ENCODE measurements at regions not wholly inside any gene's neighbourhood (a gene's known extent, or its start where the extent isn't known, plus 50 kb on each side); places are given as distances from the start of the nearest gene placed in this dataset.
A peak's percentile ranks its signal among the peaks of the same experiment; 100 is the strongest.

GRCh38 chr6:44053760-44054556, 73.3 kb downstream of the MRPL14 start:
- Histone ChIP-seq H3K4me3 (replicated peaks; ENCODE audit: insufficient read depth, low read length) (no peak overlapping the region), H3K27me3 (ENCODE audit: insufficient read depth, poor library complexity, severe bottlenecking) (no peaks in the 10 kb centered on the region), H3K27ac (replicated peaks) (no peak overlapping the region)
- TF ChIP-seq, protein P1, sequence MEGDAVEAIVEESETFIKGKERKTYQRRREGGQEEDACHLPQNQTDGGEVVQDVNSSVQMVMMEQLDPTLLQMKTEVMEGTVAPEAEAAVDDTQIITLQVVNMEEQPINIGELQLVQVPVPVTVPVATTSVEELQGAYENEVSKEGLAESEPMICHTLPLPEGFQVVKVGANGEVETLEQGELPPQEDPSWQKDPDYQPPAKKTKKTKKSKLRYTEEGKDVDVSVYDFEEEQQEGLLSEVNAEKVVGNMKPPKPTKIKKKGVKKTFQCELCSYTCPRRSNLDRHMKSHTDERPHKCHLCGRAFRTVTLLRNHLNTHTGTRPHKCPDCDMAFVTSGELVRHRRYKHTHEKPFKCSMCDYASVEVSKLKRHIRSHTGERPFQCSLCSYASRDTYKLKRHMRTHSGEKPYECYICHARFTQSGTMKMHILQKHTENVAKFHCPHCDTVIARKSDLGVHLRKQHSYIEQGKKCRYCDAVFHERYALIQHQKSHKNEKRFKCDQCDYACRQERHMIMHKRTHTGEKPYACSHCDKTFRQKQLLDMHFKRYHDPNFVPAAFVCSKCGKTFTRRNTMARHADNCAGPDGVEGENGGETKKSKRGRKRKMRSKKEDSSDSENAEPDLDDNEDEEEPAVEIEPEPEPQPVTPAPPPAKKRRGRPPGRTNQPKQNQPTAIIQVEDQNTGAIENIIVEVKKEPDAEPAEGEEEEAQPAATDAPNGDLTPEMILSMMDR (IDR thresholded peaks at IDR 0.05; ENCODE audit: insufficient read depth, low read length) = no peak
- TF ChIP-seq SPI1 (IDR thresholded peaks at IDR 0.05; ENCODE audit: borderline replicate concordance, low read depth) (no peak), GABPA (IDR thresholded peaks at IDR 0.05; ENCODE audit: low read depth) (no peak), POLR2AphosphoS5 (IDR thresholded peaks at IDR 0.05; ENCODE audit: low read depth) (no peak)
- TF ChIP-seq, protein P2, sequence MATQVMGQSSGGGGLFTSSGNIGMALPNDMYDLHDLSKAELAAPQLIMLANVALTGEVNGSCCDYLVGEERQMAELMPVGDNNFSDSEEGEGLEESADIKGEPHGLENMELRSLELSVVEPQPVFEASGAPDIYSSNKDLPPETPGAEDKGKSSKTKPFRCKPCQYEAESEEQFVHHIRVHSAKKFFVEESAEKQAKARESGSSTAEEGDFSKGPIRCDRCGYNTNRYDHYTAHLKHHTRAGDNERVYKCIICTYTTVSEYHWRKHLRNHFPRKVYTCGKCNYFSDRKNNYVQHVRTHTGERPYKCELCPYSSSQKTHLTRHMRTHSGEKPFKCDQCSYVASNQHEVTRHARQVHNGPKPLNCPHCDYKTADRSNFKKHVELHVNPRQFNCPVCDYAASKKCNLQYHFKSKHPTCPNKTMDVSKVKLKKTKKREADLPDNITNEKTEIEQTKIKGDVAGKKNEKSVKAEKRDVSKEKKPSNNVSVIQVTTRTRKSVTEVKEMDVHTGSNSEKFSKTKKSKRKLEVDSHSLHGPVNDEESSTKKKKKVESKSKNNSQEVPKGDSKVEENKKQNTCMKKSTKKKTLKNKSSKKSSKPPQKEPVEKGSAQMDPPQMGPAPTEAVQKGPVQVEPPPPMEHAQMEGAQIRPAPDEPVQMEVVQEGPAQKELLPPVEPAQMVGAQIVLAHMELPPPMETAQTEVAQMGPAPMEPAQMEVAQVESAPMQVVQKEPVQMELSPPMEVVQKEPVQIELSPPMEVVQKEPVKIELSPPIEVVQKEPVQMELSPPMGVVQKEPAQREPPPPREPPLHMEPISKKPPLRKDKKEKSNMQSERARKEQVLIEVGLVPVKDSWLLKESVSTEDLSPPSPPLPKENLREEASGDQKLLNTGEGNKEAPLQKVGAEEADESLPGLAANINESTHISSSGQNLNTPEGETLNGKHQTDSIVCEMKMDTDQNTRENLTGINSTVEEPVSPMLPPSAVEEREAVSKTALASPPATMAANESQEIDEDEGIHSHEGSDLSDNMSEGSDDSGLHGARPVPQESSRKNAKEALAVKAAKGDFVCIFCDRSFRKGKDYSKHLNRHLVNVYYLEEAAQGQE (IDR thresholded peaks at IDR 0.05; ENCODE audit: insufficient replicate concordance, low read depth) = no peak
- no peak for DNase-seq (ENCODE audit: low read depth in 1 of 2, low spot score in 1 of 2)

- no peak for DNase-seq (ENCODE audit: low read depth in 1 of 2, low spot score in 1 of 2)
- Histone ChIP-seq H3K27me3 (ENCODE audit: insufficient read depth, poor library complexity, severe bottlenecking) (no peaks in the 10 kb centered on the region), H3K4me3 (replicated peaks; ENCODE audit: insufficient read depth, low read length) (no peak overlapping the region), H3K27ac (replicated peaks) (peak overlapping the region; percentile 31; the same call in 1 of the 2 replicates)
- TF ChIP-seq POLR2AphosphoS5 (IDR thresholded peaks at IDR 0.05; ENCODE audit: low read depth) (no peak), GABPA (IDR thresholded peaks at IDR 0.05; ENCODE audit: low read depth) (no peak), SPI1 (IDR thresholded peaks at IDR 0.05; ENCODE audit: borderline replicate concordance, low read depth) (no peak)
- TF ChIP-seq, protein P1 (IDR thresholded peaks at IDR 0.05; ENCODE audit: insufficient read depth, low read length) = no peak
- TF ChIP-seq, protein P2 (IDR thresholded peaks at IDR 0.05; ENCODE audit: insufficient replicate concordance, low read depth) = no peak
These were observed 74.0 kb downstream of the MRPL14 start for GRCh38 chr6:44053106-44053756.

DNA sequence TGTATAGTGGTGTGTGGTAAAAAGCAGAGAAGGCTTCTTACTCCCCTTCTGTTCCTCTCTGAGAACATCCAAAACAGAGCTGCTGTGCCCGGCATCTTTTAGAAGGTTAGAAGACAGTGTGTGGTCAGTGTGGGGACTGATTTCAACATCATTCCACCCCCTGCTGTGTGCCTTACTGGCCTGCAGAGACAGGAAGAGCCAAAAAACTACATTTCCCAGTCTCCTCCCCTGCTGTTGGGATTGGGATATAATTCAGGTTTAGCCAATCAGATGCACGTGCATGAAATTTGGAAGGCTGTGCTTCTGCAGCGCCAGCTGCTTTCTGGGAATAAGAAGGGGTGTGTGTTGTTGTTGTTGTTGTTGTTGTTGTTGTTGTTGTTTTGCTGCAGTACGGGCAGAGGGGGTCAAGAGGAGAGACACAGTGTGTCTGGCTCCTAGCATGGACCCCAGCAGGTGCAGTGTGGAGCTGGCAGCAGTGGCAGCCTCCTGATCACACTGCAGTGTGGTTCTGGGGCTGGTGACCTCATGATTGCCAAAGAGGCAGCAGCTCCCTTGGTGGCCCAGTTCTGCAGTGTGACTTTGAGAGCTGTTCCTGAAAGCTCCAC, 74.7 kb downstream of the MRPL14 start:
- Histone ChIP-seq H3K27ac (replicated peaks) (peak overlapping the region; percentile 44), H3K27me3 (ENCODE audit: insufficient read depth, poor library complexity, severe bottlenecking) (no peaks in the 10 kb centered on the region), H3K4me3 (replicated peaks; ENCODE audit: insufficient read depth, low read length) (no peak overlapping the region)
- no peak for TF ChIP-seq GABPA (IDR thresholded peaks at IDR 0.05; ENCODE audit: low read depth)
- 0 out of 2 replicates have a peak, but pooled peaks have one; percentile 4 for TF ChIP-seq SPI1 (IDR thresholded peaks at IDR 0.05; ENCODE audit: borderline replicate concordance, low read depth)
- TF ChIP-seq, protein P2 (IDR thresholded peaks at IDR 0.05; ENCODE audit: insufficient replicate concordance, low read depth) = no peak
- DNase-seq (ENCODE audit: low read depth in 1 of 2, low spot score in 1 of 2) = peak; percentile 80 to 81
